ENCODE measurements at regions not wholly inside any gene's neighbourhood (a gene's known extent, or its start where the extent isn't known, plus 50 kb on each side); places are given as distances from the start of the nearest gene placed in this dataset.

DNA sequence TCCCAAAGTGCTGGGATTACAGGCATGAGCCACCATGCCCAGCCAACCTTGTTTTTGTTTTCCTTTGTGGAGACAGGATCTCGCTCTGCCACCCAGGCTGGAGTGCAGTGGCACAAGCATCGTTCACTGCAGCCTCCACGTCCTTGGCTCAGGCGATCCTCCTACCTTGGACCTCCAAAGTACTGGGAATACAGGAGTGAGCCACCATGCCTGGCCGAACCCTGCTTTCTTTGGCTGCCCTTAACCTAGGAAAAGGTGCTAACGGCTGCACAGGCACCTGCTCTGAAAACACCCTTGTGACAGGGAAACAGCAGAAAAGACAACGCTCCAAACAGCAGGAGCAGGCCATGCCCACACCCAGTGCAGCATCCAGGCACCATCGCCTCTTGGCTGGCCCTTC, 71.9 kb downstream of the OAT start:
- DNase-seq (ENCODE audit: low spot score), result no peak
- no peak for ATAC-seq

DNA sequence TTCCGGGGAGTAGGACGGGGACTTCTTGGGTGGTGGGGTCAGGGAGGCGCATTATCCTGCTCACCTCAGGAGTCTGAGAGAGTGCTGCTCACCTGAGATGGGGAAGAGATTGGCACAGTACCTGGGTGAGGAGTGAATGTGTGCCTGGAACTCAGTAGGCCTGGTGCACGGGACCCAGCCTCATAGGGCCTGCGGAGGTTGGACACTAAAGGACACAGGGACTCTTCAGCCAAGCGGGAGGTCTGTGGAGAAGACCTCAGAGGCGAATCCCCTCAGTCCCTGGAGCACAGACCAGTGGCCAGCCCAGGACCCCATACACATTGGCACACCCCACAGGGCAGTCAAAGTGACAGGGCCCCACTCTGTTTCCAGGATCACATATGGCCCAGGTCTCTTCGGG, 73.2 kb downstream of the OAT start:
- no peak for ATAC-seq
- no peak for DNase-seq (ENCODE audit: low spot score)

DNA sequence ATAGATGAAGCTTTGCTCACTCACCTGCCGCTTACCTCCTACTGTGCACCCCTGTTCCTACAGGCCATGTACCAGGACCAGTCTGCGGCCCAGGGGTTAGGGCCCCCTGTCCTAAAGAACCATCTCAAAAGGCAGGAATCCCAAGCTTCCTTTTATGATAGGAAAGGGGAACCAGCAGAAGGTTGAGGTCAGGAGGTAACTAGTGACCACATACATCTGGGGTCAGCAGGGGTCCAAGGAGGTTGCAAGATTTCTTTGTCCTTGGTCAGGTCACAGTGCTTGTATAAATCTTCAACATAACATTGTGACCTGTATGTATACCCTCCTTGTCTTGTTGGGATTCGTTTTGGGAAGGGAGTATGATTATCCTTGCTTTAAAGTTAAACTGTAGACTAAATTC, 73.8 kb downstream of the OAT start:
- DNase-seq (ENCODE audit: low spot score), result no peak
- no peak for ATAC-seq

DNA sequence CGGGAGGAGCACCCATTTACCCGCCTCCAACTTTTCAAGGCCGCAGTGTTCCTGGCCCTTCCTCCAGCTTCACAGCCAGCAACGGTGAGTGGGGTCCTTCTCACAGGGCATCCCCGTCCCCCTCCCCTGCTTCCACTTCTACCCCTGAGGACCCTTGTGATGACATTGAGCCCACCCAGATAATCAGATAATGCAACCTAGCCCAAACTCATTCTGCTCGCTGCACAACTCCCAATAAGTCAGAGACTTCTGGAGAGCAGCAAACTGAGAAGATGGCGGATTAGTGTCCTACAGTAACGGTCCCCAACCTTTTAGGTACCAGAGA, 74.5 kb downstream of the OAT start:
- ATAC-seq (no peak), DNase-seq (ENCODE audit: low spot score) (no peak)

DNA sequence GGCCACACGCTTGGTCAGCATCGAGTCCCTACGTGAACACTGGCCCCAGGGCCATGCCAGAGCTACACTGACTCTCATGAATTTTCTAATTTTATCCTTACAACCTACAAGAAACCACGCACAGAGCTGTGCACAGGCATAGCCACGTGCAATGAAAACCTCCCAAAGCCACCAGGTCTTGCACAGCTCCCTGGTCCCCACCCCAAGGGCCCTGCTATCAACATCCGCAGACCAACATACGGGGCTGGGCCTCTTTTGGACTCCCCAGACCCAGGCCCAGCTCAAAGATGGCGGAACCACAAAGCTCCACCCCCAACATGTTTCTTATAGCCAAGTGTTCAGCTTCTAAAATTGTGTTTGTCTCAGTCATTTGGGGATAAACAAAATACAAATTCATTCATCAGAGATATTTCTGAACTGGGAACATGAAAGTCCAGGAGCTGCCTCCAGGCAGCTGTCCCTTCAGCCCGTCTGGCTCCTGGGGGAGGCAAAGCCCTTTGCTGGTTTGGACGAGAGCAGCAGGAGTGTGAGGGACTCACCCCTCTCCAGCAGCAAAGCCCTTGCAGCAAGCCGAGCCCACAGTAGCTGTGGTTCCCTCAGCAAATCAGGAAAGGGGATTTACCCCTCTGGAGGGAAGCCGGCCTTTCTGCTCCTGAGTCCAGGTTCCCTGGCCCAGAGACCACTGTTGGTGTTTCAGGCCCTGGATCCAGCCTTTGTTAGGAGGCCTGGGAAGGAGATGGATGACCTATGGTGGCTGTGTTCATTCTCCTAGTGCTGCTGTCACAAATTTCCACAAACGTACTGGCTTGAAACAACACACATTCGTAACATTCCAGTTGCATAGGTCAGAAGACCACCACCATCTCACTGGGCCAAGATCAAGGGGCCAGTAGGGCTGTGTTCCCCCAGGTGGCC, 75.1 kb downstream of the OAT start:
- no peak for ATAC-seq

DNA sequence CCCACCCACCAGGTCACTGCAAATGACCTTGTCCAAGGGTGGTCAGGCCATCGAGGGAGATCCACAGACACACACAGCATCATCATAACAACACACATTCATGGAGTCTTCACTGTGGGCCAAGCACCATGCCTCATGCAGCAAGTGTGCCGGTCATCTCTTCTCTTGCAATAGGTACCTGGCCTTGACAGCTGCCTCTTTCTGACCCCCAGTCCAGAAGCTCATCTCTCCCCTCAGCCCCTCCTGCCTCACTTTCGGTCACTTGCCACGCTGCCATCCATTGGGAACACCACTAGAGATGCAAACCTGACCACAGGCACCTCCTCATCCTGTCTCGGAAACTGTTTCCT, 75.9 kb downstream of the OAT start:
- no peak for ATAC-seq
- no peak for DNase-seq (ENCODE audit: low spot score)

More for the DNA sequence above, 75.1 kb downstream of the OAT start:
- no peak for DNase-seq (ENCODE audit: low spot score)

DNA sequence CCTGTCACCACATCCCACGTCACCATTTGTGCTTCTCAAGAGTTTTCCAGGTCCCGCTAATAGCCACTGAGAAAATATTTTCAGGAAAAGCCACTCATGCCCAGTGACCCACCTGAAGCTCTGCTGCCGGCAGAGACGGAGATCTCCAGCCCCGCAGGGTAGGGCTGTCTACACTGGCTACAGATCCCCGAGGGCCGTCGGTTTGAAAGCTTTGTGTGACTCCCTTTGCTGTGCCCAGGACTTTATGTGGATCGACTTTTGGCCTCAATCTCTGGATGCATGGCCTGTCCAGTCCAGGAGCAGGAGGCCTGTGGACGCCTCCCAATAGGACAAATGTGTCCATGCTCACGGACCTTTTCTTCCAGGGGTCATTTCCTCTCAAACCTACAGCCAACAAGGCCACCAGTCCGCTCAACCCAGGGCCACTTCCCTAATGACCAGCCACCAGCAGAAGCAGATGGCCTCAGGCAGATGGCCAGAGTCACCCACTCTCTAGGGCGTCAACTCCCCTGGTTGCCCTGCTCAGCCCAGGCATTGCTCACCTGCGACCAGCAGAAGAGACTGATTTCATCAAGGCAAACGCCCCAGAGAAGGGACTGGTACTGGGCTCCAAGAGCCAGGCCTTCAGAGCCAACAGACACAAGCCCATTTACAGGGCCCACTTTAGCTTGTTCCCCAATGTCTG, 76.4 kb downstream of the OAT start:
- no peak for DNase-seq (ENCODE audit: low spot score)

DNA sequence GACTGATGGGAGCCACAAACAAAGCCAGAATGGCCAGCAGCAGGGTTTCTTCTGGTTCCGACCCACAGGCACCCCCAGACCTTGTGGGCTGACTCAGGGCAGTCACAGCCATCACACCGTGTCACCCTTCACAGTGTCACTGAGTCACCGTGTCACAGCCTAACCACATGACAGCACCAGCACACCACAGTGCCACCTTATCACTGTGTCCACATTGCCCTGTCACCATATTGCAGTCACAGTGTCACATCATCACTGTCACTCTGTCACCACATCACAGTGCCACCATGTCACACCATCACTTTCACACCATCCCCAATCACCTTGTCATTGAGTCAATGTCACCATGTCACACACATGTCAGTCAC, 77.0 kb downstream of the OAT start:
- ATAC-seq (no peak), DNase-seq (ENCODE audit: low spot score) (no peak)

More for the DNA sequence above, 76.4 kb downstream of the OAT start:
- ATAC-seq, result no peak

DNA sequence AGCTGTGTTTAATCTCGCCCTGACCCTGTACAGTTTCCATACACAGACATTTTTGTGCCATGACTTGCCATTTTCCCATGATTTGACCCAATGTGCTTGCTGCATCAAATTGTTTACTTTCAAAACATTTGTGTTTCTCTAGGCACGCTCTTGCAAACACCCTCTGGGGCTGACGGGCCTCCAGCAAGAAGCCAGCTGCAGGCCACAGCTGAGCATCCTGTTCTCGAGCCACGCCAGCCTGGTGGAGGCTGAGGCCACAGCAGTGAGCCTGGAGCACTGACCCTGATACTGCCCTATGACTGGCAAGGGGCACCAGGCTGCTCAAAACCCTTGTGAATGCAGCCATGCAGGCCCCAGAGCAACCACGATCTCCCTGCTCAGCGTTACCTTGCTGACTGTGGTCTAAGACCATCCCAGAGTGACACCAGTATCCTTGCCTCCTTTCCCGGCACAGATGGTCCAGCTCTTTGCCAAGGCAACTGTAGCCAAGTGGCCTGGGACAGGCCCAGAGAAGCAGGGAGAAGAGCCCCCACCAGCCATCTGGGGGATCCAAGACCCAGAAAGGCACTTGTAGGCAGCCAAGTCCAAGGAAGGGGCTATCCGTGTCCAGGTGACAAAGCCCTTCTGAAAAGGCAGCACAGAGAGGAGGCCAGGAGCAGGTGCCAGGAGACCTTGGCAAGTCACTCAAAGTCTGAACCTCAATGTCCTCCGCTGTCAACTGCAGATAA, 78.5 kb downstream of the OAT start:
- ATAC-seq (peak; percentile 31), DNase-seq (ENCODE audit: low spot score) (peak; percentile 34)

DNA sequence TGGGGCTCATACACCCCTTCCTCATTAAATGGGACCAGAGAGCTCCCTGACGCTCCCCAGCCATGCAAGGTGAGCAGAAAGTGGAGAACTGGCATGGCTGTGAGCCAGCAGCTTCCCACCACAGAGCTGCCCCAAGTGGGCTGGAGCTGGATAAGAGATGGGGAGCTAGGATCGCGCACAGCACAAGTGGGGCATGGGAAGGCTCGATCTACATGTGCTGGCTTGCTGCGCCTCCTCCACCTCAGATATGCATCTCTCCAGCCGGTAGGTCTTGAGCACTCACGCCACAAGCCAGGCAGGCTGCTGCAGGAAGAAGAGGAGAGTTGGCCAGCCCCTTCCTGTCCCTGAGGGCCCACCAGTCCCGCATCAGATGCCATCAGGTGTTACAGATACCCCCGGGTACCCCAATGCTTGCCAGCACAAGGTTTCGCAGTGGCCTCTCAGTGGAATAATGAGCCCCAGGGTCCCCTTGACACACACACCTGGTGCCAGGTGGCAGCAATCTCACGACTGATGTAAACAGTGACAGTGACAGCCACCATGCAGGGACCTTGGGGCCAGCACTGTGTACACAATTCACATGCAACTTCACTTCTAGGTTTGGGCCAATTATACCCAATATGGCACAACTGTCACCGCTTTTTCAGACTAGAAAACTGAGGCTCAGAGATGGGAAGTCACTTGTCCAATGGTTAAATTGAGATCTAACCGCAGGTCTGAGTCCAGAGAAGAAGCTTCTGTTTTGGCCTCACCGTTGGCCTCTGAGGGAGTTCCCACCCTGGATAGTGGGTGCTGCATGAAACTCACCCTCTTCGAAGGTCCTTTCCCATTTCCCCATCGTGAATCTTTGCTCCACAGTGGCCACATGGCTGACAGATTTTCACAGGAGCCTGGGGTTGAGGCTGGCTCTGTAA, 79.3 kb downstream of the OAT start:
- DNase-seq (ENCODE audit: low spot score), result peak; percentile 37
- no peak for ATAC-seq

DNA sequence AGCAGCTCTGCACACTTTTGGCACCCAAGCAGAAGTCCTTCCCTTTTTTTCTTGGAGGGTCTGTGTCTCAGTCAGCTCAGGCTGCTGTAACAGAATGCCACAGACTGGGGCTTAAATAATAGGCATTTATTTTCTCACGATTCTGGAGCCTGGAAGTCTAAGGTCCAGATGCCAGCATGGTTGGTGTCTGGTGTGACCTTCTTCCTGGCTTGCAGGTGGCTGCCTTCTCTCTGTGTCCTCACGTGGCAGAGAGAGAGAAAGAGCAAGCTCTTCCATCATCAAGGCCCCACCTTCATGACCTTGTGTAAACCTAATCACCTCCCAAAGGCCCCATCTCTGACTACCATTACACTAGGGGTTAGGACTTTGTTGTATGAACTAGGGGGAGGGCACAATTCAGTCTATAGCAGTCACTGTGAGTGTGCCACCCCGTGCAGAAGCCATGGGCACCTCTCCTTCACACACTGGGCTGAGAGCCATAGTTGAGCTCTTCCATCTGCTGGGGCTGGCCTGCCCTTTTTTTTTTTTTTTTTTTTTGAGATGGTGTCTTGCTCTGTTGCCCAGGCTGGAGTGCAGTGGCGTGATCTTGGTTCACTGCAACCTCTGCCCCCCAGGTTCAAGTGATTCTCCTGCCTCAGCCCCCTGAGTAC, 80.3 kb downstream of the OAT start:
- DNase-seq (ENCODE audit: low spot score) (peak; percentile 23), ATAC-seq (no peak)

DNA sequence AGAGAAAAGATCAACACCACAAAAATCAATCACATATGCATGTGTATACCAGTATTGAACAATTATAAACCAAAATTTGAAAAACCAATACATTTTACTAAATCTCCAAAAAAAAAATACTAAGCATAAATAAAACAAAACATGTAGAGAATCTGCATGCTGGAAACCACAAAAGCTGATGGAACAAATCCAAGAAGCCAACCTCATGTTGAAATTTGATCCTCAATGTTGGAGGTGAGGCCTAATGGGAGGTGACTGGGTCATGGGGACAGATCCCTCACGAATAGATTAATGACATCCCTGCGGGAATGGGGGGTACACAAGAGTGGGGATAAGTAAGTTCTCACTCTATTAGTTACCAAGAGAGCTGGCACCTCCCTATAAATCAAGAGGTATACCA, 82.5 kb downstream of the OAT start:
- DNase-seq (ENCODE audit: low spot score) (no peak), ATAC-seq (no peak)

DNA sequence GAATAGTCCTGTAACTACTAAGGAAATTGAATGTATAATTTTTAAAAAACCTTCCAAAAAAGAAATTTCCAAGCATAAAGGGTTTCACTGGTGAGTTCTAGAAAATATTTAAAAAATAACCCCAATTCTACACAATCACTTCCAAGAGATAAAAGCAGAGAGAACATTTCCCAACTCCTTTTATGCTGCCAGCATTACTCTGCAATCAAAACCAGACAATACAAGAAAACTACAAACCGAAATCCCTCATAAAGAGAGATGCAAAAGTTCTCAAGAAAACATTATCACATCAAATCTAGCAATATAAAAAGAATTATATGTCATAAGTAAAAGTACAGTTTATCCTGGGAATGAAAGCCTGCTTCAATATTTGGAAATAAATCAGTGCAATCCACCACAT, 84.8 kb downstream of the OAT start:
- DNase-seq (ENCODE audit: low spot score) (no peak), ATAC-seq (no peak)

DNA sequence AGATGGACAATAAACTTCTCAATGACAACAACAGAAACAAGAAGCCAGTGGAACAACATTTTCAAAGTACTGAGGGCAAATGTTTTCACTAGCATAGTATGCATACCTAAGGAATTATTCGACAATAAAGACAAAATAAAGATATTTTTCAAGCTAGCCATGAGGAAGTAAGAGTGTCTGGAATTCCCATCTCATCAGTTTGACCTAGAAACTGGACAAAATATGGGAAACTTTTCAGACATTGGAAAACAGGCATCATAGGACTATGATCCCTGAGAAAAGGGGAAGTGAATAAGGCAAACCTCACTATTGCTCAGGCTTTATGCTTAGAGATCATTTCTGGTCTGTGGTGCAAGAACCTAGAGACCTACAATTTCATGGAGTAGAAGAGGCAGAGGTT, 86.3 kb downstream of the OAT start:
- no peak for DNase-seq (ENCODE audit: low spot score)
- no peak for ATAC-seq

DNA sequence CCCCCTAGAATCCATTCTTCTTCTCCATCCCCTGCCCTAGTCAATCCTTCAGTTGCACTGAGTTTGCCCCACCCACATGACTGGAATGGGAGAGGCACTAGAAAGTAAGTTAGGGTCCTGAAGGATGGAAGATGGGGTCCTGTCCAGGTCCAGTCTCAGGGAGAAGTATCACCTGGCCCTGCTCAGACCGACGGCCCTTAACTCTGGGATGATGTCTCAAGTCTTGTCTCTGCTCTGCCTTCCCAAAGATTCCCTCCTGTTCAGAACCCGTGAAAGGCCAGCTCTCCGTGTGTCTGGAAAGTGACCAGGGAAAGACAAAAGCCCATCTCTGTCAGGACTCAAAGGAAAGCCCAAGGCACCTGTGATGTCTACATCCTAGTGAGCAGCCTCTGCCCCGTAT, 88.8 kb downstream of the OAT start:
- no peak for DNase-seq (ENCODE audit: low spot score)
- ATAC-seq, result no peak

DNA sequence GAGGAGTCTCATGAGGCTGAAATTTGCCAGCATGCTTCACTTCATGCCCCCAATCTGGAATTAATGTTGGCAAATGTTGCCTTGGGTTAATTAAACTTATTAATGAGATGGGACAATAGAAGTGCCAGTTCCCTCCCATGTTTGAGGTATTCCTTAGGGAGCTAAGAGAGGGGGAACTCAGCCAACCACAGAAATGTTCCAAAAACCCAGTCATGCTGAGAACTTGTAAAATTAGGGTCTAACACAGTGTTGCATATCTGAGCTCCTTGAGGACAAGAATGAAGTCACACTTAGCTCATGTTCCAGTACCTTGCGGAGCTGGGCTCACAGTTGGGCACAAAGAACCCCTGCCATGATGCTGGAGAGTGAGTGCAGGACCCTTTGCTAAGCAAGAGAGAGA, 89.4 kb downstream of the OAT start:
- DNase-seq (ENCODE audit: low spot score) (no peak), ATAC-seq (no peak)

DNA sequence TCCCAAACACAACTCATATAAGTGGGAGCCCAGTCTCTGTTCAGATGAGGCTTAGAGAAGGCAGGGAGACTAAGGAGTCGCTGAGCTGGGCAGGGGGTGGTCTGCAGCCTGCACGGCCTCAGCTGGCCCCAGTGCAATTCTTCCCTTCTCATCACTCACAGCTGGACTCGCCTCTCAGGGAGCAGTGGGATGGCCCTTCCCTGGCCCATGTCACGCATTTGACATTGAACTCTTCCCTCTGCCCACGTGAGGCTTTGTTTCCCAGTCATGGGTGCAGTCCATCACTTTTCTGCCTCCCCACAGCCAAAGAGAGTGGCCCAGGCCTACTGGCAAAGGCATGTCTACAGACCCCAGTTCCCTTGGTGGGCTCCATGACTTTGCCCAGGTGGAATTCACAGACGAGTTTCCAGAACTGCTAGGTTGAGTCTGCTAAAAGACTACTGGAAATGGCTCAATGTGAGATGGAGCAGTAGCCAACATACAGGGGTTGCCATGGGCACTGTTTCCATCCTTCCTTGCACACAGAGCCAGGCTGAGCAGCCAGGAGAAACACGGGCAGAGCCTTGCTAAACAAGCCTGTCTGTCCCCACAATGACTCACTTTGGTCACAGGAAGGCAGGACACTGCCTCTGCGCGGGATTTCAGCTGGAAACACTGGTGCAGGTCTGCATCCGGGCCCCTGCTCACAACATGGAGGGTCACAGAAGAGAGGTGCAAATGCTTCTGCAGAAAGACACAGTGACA, 90.1 kb downstream of the OAT start:
- DNase-seq (ENCODE audit: low spot score), result peak; percentile 36
- ATAC-seq, result no peak

DNA sequence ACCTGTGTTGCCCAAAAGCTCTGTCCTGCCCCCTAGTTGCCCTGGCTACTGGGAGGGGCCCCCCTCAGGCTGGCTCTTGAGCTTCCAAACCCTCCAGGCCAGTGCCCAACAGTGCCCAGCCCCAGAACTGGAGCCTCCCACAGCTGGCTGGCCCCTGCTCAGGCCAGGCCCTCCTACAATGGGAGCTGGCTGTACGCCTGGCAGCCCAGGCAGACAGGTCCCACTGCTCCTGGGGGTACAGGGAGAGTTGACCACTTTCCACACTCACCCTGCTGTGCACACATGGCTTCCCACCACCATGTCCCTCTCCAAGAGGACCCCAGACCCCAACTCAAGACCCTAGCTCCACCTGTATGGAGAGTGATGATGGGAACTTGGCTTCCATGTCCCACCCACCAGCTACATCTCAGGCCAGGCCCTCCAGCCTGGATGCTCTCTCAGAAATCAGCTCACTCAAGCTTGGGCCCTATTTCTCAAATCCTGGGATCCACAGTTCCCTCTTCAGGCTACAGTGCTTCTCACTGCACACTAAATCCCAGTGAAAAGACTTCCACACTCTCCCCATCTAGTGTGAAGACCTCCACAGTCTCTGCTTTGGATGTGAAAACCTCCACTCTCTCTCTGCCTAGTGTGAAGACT, 92.6 kb downstream of the OAT start:
- ATAC-seq, result no peak
- DNase-seq (ENCODE audit: low spot score), result peak; percentile 28

DNA sequence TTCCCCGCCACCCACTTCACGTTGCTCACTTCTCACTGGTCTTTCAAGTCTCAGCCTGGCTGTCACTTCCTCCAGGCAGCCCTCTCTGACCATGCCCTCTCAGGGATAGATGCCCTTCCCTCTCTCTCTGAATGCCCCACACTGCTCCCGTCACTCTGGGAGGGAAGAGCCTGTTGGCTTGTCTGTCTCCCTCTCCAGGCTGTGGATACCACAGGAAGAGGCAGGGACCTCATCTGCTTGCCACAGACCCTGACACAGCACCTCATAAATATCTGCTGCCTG, 93.1 kb downstream of the OAT start:
- ATAC-seq (no peak), DNase-seq (ENCODE audit: low spot score) (no peak)

Measured in left lobe of liver (tissue), 2 donors.